Type B pancreatic cell (in vitro differentiated cells): ENCODE measurements at regions not wholly inside any gene's neighbourhood (a gene's known extent, or its start where the extent isn't known, plus 50 kb on each side); places are given as distances from the start of the nearest gene placed in this dataset.

ENCODE experiments used
- DNase-seq: peaks from one replicate; pipeline ENCODE4 v3.0.0; 2021; ENCODE audit warnings: mixed read lengths; ENCODE audit not compliant: unreplicated experiment; ENCODE audit errors: extremely low spot score
- H3K27ac Mint-ChIP-seq: 2 replicates; pipeline ENCODE4 v1.8.0; 2021; ENCODE audit warnings: mild to moderate bottlenecking, mixed read lengths
- H3K27me3 Mint-ChIP-seq: 2 replicates; pipeline ENCODE4 v1.8.0; 2021; ENCODE audit warnings: mixed read lengths
- H3K36me3 Mint-ChIP-seq: 2 replicates; pipeline ENCODE4 v1.8.0; 2021; ENCODE audit warnings: mixed read lengths
- H3K4me1 Mint-ChIP-seq: one replicate; pipeline ENCODE4 v1.8.0; 2021; ENCODE audit warnings: mixed read lengths; ENCODE audit not compliant: unreplicated experiment
- H3K4me3 Mint-ChIP-seq: 2 replicates; pipeline ENCODE4 v1.8.0; 2021; ENCODE audit warnings: mild to moderate bottlenecking, mixed read lengths
- H3K9me3 Mint-ChIP-seq: 2 replicates; pipeline ENCODE4 v1.8.0; 2021; ENCODE audit warnings: mixed read lengths
- TF ChIP-seq, protein P1 (sequence below): fragments of 200-600 bp; sonication (generic); conservative IDR thresholded peaks from 2 replicates; pipeline ENCODE4 v1.5.0; 2021; ENCODE audit warnings: antibody characterized with exemption, mild to moderate bottlenecking

- no peak for DNase-seq
- Mint-ChIP-seq H3K4me1 (peaks cover 13% of the 10 kb centered on the region), H3K4me3 (no peak overlapping the region), H3K36me3 (no peaks in the 10 kb centered on the region), H3K27me3 (peaks cover 3% of the 10 kb centered on the region), H3K27ac (no peak overlapping the region), H3K9me3 (no peaks in the 10 kb centered on the region)
- TF ChIP-seq, protein P1, sequence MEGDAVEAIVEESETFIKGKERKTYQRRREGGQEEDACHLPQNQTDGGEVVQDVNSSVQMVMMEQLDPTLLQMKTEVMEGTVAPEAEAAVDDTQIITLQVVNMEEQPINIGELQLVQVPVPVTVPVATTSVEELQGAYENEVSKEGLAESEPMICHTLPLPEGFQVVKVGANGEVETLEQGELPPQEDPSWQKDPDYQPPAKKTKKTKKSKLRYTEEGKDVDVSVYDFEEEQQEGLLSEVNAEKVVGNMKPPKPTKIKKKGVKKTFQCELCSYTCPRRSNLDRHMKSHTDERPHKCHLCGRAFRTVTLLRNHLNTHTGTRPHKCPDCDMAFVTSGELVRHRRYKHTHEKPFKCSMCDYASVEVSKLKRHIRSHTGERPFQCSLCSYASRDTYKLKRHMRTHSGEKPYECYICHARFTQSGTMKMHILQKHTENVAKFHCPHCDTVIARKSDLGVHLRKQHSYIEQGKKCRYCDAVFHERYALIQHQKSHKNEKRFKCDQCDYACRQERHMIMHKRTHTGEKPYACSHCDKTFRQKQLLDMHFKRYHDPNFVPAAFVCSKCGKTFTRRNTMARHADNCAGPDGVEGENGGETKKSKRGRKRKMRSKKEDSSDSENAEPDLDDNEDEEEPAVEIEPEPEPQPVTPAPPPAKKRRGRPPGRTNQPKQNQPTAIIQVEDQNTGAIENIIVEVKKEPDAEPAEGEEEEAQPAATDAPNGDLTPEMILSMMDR: no peak
These were observed 653.5 kb upstream of the PTCHD4 start for GRCh38 chr6:48764286-48765044.

DNA sequence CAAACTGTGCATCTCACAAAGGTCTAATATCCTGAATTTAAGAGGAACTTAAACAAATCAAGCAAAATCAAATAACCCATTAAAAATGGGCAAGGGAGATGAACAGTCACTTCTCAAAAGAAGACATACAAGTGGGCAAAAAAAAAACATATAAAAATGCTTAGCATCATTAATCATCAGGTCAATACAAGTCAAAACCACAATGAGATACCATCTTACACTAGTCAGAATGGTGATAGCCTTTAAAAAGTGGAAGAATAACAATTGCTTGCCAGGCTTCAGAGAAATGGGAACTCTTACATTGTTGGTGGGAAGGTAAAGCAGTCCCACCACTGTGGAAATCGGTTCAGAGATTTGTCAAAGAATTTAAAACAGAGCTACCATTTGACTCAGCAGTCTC, 646.7 kb upstream of the PTCHD4 start:
- no peak for DNase-seq
- no peak overlapping the region for H3K27ac Mint-ChIP-seq
- H3K4me3 Mint-ChIP-seq: no peak overlapping the region

DNA sequence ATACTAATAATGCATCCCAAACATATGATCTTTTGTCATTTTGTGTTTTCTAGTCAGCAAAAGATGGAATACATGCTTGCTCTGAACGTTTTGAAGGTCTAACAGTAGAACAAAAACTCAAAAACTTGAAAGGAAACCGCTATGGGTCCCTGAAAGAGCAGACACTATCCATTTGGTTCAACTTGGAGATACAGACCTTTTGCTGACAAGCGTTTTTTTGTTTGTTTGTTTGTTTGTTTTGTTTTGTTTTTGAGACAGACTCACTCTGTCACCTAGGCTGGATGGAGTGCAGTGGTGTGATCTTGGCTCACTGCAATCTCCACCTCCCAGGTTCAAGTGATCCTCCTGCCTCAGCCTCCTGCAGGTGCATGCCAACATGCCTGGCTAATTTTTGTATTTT, 644.3 kb upstream of the PTCHD4 start:
- Mint-ChIP-seq H3K36me3 (no peaks in the 10 kb centered on the region), H3K4me3 (no peak overlapping the region), H3K27ac (no peak overlapping the region), H3K27me3 (no peaks in the 10 kb centered on the region), H3K4me1 (no peaks in the 10 kb centered on the region), H3K9me3 (peaks cover 8% of the 10 kb centered on the region)
- DNase-seq: no peak
- TF ChIP-seq, protein P1: no peak

More for the DNA sequence above, 646.7 kb upstream of the PTCHD4 start:
- TF ChIP-seq, protein P1: no peak
- H3K36me3 Mint-ChIP-seq: no peaks in the 10 kb centered on the region
- peaks cover 8% of the 10 kb centered on the region for H3K9me3 Mint-ChIP-seq
- H3K4me1 Mint-ChIP-seq: no peaks in the 10 kb centered on the region
- H3K27me3 Mint-ChIP-seq: no peaks in the 10 kb centered on the region

DNA sequence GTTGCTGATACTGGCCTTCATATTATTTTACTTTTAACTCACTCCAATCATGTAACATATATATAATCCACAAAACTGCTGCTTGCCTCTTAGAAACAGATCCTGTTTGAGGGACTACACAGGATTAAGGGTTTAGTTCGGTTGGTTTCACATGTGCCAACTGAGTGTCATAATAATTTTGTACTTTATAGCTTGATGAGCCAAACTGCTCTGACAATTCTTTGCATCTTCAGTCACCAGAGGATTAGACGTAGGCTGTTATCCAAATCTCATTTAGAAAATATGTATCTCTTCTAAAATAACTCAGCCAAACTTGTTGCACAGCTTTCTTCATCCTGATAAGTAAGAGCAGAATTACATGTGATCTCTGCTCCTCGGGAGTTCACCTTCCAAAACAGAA, 643.6 kb upstream of the PTCHD4 start:
- Mint-ChIP-seq H3K4me1 (no peaks in the 10 kb centered on the region), H3K27ac (no peak overlapping the region), H3K27me3 (no peaks in the 10 kb centered on the region), H3K4me3 (no peak overlapping the region), H3K9me3 (peaks cover 8% of the 10 kb centered on the region), H3K36me3 (no peaks in the 10 kb centered on the region)
- no peak for DNase-seq
- TF ChIP-seq, protein P1: no peak

DNA sequence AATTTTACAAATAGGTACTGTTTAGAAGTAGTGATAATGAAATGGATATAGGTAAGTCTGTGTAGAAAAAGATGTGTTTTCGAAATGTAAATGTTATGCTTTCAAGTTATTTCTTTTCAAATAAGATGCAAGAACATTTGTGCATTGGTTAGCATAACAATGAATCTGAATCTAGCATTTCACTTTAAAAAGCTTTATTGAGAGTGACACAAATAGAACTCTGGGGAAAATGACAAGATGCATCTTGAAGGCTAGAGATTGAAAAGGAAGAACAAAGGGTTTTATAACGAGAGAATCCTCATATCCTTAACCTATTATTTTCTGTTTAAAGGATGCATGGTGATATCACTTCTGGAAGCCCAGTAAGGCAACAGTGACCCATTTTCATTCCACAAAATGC, 639.9 kb upstream of the PTCHD4 start:
- no peaks in the 10 kb centered on the region for H3K4me1 Mint-ChIP-seq
- no peaks in the 10 kb centered on the region for H3K9me3 Mint-ChIP-seq
- TF ChIP-seq, protein P1: no peak
- H3K36me3 Mint-ChIP-seq: no peaks in the 10 kb centered on the region
- DNase-seq: no peak
- H3K4me3 Mint-ChIP-seq: no peak overlapping the region
- H3K27me3 Mint-ChIP-seq: no peaks in the 10 kb centered on the region
- H3K27ac Mint-ChIP-seq: no peak overlapping the region
